ENCODE measurements at regions not wholly inside any gene's neighbourhood (a gene's known extent, or its start where the extent isn't known, plus 50 kb on each side); places are given as distances from the start of the nearest gene placed in this dataset.

DNA sequence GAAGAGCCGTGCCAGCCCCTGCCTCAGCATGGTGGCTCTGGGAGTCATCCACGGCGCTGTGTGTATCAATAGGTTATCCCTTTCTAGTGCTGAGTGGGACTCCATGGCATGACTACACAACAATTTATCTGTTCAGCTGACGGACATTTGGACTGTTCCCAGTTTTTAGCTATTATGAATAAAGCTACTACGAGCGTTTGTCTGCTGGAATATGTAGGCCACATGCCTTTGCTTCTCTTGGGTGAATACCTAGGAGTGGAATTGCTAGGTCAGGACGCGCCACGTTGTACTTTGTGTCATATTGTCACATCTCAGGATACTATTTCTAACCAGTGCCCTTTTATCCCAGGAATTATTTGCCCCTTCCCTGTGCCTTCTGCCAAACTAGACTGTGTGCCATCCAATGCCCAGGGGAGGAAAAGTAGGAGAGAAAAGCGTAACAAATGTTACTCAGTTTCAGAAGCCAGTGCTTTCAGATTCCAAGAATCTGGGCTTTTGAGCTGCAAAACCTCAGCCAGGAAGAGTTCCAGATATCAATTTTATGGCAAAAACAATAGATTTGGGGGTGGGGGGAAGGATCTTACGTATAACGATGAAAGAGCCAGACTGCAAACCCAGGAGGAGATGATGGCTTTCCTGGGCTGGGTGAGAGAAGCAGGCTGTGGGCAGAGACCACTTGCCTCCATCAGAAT lies 62.5 kb upstream of the NCOR2 start:
- no peak for DNase-seq (ENCODE audit: low spot score)

DNA sequence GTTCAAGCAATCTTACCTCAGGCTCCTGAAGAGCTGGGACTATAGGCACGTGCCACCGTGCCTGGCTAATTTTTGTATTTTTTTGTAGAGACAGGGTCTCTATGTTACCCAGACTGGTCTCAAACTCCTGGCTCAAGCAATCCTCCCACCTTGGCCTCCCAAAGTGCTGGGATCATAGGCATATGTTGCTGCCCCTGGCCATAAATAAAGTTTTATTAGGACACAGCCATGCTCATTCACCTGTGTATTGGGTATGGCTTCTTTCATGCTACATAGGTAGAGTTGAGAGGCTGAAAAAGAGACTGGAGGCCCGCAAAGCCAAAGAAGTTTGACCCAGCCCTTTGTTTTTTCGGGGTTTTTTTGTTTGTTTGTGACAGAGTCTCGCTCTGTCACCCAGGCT lies 61.7 kb upstream of the NCOR2 start:
- no peak for DNase-seq (ENCODE audit: low spot score)

DNA sequence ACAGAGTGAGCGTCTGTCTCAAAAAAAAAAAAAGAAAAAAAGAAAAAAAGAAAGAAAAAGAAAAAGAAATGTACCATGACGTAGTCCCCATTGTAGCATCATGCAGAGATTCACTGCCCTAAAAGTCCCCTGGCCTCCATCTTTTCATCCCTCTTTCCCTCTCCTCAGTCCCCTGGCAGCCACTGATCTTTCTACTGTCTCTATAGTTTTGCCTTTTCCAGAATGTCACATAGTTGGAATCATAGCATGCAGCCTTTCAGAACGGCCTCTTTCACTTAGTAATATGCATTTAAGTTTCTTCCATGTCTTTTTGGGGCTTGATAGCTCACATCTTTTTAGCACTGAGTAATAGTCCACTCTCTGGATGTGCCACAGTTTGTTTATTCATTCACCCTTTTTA lies 60.5 kb upstream of the NCOR2 start:
- no peak for DNase-seq (ENCODE audit: low spot score)

DNA sequence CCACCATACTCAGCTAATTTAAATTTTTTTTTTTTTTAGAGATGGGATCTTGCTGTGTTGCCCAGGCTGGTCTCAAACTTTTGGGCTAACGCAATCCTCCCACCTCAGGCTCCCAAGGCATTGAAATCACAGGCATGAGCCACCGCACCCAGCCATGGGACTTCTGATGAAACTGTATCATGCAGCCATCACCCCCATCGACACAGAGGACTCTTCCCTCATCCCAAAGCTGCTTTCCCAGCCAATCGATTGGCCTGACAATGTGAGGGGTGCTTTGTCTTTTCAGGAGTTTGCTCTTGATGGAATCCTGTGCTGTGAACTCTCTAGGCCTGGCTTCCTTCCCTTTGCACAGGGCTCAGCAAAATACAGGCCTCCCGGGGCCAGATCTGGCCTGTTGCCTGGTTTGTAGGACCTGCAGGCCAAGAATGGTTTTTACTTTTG lies 59.6 kb upstream of the NCOR2 start:
- no peak for DNase-seq (ENCODE audit: low spot score)

DNA sequence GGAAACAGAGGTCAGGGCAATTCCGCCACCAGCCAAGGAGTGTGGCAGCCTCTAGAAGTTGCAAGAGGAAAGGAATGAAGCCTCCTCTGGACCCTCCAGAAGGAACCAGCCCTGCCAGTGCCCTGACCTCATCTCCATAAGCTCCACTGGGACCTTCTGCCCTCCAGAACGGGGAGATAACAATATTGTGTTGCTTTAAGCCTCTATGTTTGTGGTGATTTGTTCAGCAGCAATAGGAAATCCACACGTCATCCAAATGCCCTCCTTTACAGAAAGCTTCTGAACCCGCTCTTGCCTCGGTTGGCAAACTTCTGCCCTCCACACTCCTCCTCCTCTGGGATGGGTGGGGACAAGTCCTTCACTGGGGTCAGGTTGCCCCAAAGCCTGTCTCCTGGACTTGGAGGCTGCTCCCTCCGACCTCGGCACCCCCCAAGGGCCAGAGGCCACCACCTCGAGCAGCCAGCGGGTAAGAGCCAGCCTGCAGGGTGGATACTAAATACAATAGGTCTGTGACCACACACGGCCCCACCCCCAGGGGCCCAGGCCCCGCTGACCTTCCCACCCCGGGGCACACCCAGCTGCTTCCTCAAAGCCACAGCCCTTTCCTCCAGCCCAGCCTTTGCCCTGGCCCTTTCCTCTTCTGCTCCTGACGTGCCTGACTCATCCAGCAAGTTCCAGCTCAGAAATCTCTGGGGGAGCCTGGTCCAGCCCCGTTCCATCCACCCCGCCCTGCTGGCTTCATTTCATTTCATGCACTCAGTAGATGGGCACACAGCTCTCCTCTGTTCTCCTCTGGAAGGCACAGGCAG lies 58.7 kb upstream of the NCOR2 start:
- no peak for DNase-seq (ENCODE audit: low spot score)

DNA sequence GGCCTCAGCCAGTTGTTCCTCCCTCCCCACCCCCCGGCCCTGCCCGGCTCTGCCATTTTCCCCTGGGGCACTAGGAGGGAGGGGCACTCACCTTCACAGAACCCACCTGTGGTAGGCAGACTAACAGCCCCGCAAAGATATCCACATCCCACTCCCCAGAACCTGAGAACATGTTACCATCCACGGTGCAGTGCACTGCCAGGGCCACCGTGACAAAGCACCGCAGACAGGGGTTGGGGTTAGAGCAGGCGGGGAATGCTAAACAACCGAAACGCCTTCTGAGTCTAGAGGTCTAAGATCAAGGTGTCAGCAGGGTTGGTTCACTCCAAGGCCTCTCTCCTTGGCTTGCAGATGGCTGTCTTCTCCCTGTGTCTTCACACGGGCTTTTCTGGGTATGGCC lies 57.4 kb upstream of the NCOR2 start:
- DNase-seq (ENCODE audit: low spot score) = no peak

DNA sequence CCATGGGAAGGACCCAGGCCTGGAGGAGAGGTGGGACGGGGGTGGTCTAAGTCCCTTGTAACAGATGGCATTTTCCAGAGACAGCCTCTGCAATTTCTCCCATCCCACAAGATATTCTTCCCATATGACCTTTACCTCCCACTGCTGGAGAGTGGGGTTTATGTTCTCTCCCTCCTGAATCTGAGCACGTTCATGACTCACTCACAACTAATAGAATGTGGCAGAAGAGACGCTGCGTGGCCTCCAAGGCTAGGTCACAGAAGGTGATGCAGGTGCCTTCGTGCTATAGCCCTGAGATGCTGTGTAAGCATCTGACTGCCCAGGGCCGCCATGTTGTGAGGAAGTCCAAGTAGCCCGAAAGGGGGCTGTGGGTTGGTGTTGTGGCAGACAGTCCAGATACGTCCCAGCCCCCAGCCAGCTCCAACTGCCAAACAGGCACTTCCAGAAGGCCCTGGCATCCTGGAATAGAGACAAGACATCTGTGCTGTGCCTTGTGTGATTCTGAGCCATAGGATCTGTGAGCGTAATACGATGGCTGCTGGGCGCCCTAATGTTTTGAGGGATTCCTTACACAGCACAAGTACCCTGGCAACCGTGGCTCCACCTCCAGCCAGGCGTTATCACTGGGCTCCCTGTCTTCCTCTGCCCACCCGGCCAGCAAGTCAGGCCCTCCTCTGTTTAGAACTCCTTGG lies 56.1 kb upstream of the NCOR2 start:
- DNase-seq (ENCODE audit: low spot score) = no peak

DNA sequence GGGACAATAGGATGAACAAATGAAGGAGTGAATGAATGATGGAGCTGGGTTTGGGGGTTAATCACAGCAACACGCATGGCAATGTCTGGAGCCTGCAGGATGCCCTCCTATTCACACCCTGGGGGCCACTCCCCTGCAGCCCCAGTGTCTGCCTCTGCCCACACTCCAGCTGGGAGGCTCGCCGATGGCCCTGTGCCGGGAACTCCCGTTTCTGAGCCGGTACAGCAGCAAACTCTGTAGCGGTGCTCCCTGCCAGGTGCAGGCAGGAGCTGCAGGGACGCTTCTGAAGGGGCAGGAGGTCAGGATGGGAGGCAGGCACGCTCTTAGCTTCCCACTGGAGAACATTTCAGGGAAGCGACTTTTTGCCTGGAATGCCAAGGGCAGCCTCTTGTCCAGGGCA lies 55.4 kb upstream of the NCOR2 start:
- DNase-seq (ENCODE audit: low spot score) = no peak

DNA sequence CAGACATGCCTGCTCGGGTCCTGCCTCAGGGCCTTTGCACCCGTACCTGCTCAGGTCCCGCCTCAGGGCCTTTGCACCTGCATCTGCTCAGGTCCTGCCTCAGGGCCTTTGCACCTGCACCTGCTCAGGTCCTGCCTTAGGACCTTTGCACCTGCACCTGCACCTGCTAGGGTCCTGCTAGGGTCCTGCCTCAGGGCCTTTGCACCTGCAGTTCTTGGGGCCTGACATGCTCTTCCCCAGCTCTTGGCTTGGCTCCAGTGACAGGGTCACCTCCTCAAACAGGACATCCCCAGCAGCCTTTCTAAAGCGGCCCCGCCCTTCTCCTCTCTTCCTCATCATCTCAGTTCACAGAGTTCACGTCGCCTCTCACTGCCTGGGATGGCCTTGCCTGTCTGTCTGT lies 54.9 kb upstream of the NCOR2 start:
- no peak for DNase-seq (ENCODE audit: low spot score)

DNA sequence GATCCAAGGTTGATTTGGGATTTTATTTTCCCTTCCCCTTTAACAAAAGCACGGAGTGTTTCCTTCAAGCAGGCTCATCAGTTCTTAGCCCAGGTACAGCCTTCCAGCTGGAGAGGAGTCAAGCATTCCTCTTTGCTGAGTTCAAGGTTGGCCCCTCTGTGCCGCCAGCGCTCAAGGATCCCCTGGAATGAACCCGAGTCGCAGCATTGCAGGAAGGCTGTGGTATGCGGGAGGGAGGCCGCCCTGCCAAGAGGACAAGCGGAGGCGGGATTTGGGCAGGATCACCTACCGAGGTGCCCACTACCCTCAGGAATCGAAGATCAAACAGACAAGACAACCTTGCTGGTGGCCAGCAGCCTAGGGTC lies 53.9 kb upstream of the NCOR2 start:
- no peak for DNase-seq (ENCODE audit: low spot score)

DNA sequence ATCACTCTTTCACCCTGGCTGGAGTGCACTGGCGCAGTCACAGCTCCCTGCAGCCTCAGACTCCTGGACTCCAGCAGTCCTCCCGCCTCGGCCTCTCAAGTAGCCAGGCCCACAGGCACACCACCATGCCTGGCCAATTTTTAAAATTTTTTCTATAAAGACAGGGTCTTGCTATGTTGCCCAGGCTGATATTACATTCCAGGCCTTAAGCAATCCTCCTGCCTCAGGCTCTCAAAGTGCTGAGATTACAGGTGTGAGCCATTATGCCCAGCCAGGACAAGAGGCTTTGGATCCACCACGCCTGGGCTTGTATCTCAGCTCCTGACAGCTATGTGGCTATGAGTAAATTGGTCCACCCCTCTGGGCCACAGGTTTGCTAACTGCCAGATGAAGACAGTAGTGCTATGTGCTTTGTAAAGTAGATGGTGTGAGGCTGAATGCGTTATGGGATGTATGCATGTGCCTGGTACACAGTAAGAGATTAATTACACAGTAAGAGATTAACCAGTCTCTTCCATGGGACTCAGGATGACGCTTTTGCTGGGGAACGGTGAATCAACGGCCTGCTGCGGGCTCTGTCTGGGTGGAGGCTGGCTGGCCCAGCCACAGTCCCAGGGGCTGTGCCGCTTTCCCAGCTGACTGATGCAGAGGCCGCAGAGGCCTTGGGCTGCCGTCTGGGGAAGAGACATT lies 53.3 kb upstream of the NCOR2 start:
- no peak for DNase-seq (ENCODE audit: low spot score)

DNA sequence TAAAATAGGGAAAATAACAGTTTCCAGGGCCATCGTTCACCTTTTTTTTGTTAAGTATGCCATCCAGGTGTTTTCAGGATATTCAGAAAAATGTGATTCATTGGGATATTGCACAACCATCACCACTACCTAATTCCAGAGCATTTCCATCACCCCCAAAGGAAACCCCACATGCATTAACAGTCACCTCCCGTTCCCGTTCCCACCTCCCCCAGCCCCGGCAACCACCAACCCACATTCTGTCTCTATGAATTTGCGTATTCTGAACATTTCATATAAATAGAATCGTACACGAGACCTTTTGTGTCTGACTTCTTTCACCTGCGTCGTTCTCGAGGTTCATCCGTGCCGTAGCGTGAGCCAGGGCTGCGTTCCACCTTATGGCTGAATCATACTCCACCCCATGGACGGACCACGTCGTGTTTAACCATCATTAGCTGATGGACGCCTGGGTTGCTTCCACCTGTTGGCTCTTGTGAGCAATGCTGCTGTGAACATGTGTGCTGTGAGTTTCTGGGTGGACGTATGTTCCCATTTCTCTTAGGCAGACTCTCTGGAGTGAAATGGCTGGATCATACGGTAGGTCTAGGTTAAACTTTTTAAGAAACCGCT lies 51.0 kb upstream of the NCOR2 start:
- DNase-seq (ENCODE audit: low spot score) = no peak

DNA sequence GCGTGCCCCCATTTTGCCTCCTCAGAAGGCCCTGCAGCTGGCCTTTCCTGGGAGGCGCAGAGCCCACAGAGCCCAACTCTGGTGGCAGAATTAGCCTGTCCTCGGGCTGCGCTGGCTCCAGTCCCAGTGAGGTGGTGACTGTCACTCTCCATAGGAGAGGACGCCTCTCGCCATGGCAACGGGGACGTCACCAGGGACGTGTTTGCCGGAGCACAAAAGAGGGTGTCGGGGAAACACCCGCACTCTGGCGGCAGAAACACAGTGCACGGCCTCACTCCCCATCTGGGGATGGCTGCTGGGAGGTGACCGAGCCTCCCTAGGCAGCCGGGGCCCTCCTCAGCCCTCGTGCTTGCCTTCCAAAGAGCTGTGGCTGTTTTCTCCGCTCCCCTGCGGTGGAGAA lies 50.2 kb upstream of the NCOR2 start:
- no peak for DNase-seq (ENCODE audit: low spot score)
